ENCODE measurements at regions not wholly inside any gene's neighbourhood (a gene's known extent, or its start where the extent isn't known, plus 50 kb on each side); places are given as distances from the start of the nearest gene placed in this dataset.

DNA sequence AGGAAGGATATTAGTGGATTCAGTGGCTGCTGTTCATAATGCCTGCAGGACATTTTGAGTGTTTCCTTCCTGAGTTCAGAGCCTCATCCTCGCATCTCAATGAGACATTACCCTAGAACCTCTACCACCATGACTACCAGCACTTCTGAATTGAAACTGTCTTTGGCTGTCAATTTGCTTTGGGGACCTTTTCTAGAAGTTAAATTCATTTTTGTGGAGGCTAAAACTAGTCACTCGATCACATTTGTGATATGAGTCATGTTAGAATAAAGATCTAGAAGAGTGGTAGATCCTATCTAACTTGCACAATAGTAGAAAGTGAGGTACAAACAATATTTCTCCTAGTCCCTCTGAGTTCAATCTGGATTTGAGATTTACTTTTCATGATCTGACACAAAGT lies 124.9 kb downstream of the KCNRG start:
- dilution Hi-C loops (cut with HindIII; ENCODE audit: low sequenced_read_pairs, unreplicated experiment), result no loop called here
- Histone ChIP-seq H3K56ac (ENCODE audit: extremely low read depth, insufficient read depth, low read length) (no peak overlapping the region), H3K23ac (ENCODE audit: low read depth, low read length) (no peak overlapping the region), H4K5ac (ENCODE audit: low read depth, low read length) (no peak overlapping the region), H3K9ac (ENCODE audit: low read depth, low read length) (no peak overlapping the region), H3K4me3 (ENCODE audit: insufficient read depth, low read depth, low read length) (no peak overlapping the region), H4K20me1 (ENCODE audit: insufficient read depth, low read length) (no peaks in the 10 kb centered on the region), H3K9me1 (ENCODE audit: insufficient read depth, low read length) (no peaks in the 10 kb centered on the region), H2BK5ac (ENCODE audit: low read depth, low read length, poor library complexity, severe bottlenecking) (no peak overlapping the region), H3K27ac (ENCODE audit: insufficient read depth, low read length) (no peak overlapping the region), H2BK120ac (ENCODE audit: low read depth, low read length) (no peak overlapping the region), H3K18ac (ENCODE audit: low read depth, low read length) (no peak overlapping the region), H2AFZ (replicated peaks; ENCODE audit: low read length, poor library complexity) (no peak overlapping the region), H3K14ac (replicated peaks; ENCODE audit: low read depth, low read length) (no peak overlapping the region), H3K27me3 (ENCODE audit: control insufficient read depth, insufficient read depth, low read length) (no peaks in the 10 kb centered on the region), H3K36me3 (ENCODE audit: control insufficient read depth, insufficient read depth, low read length) (no peaks in the 10 kb centered on the region), H3K4me1 (ENCODE audit: control insufficient read depth, insufficient read depth, low read length) (no peaks in the 10 kb centered on the region), H2AK9ac (replicated peaks; ENCODE audit: low read depth, low read length, poor library complexity) (no peak overlapping the region), H3K4ac (ENCODE audit: low read depth, low read length) (no peak overlapping the region), H2BK20ac (ENCODE audit: low read depth, low read length) (no peak overlapping the region), H3K4me2 (ENCODE audit: low read depth, low read length) (no peak overlapping the region), H3K9me3 (ENCODE audit: control insufficient read depth, insufficient read depth, low read length) (no peaks in the 10 kb centered on the region), H2AK5ac (ENCODE audit: low read depth, low read length) (no peak overlapping the region), H4K8ac (ENCODE audit: low read depth in 2 of 2, low read length in 2 of 2) (no peak overlapping the region), H4K91ac (ENCODE audit: insufficient read depth, low read depth, low read length) (no peak overlapping the region), H2BK15ac (ENCODE audit: low read depth, low read length) (no peak overlapping the region), H3K79me1 (ENCODE audit: low read depth in 1 of 2, low read length in 2 of 2) (no peaks in the 10 kb centered on the region)
- DNase-seq, result no peak
- ChIA-PET CTCF (no interaction called here), POLR2A (ENCODE audit: unreplicated experiment) (no interaction called here)
- WGBS, 2 experiments (ENCODE audit: extremely low coverage in 2 of 2, insufficient read length in 1 of 2), result no CpG with 5 or more reads among the region's 2 CpGs
- in situ Hi-C loops (cut with MboI; ENCODE audit: low sequenced_read_pairs), result no loop called here
- no TSS peak for BruUV-seq (replicated peaks)
- no peak for ATAC-seq (ENCODE audit: low read depth)
- TF ChIP-seq CEBPB (IDR thresholded peaks at IDR 0.05; ENCODE audit: low read depth, low read length) (no peak), RFX5 (IDR thresholded peaks at IDR 0.05; ENCODE audit: low read depth, low read length) (no peak), POLR2A (IDR thresholded peaks at IDR 0.05; ENCODE audit: low read depth, low read length) (no peak), MAZ (IDR thresholded peaks at IDR 0.05; ENCODE audit: borderline replicate concordance, low read depth, low read length) (no peak), FOS (IDR thresholded peaks at IDR 0.05; ENCODE audit: low read depth, low read length) (no peak), RCOR1 (IDR thresholded peaks at IDR 0.05; ENCODE audit: insufficient replicate concordance, low read length) (no peak), RAD21 (IDR thresholded peaks at IDR 0.05; ENCODE audit: low read length) (no peak), CHD1 (IDR thresholded peaks at IDR 0.05; ENCODE audit: low read depth, low read length) (no peak), SMC3 (IDR thresholded peaks at IDR 0.05; ENCODE audit: low read depth, low read length) (no peak), MXI1 (IDR thresholded peaks at IDR 0.05; ENCODE audit: borderline replicate concordance, low read depth, low read length) (no peak), BHLHE40 (IDR thresholded peaks at IDR 0.05; ENCODE audit: low read depth, low read length) (no peak), CTCF (conservative IDR thresholded peaks at IDR 0.05; ENCODE audit: low read depth, low read length) (no peak), MAFK (IDR thresholded peaks at IDR 0.05; ENCODE audit: low read depth, low read length) (no peak), NFE2L2 (IDR thresholded peaks at IDR 0.05; ENCODE audit: low read depth, low read length) (no peak)
- TF ChIP-seq, protein P1, sequence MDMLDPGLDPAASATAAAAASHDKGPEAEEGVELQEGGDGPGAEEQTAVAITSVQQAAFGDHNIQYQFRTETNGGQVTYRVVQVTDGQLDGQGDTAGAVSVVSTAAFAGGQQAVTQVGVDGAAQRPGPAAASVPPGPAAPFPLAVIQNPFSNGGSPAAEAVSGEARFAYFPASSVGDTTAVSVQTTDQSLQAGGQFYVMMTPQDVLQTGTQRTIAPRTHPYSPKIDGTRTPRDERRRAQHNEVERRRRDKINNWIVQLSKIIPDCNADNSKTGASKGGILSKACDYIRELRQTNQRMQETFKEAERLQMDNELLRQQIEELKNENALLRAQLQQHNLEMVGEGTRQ (IDR thresholded peaks at IDR 0.05; ENCODE audit: low read depth, low read length), result no peak
- intact Hi-C loops (cut with micrococcal nuclease), result no loop called here
